Glutamatergic neuron (in vitro differentiated cells): ENCODE measurements at regions not wholly inside any gene's neighbourhood (a gene's known extent, or its start where the extent isn't known, plus 50 kb on each side); places are given as distances from the start of the nearest gene placed in this dataset.

Source experiments
- DNase-seq: peaks from one replicate; pipeline ENCODE4 v3.0.0; 2022
- H3K27ac Mint-ChIP-seq: one replicate; pipeline ENCODE4 v1.8.0; 2020; ENCODE audit warnings: mild to moderate bottlenecking, mixed read lengths, inconsistent platforms; ENCODE audit not compliant: unreplicated experiment
- H3K27me3 Mint-ChIP-seq: one replicate; pipeline ENCODE4 v1.8.0; 2020; ENCODE audit warnings: mild to moderate bottlenecking, moderate library complexity, mixed read lengths, inconsistent platforms; ENCODE audit not compliant: unreplicated experiment
- H3K36me3 Mint-ChIP-seq: one replicate; pipeline ENCODE4 v1.8.0; 2020; ENCODE audit warnings: mild to moderate bottlenecking, mixed read lengths, inconsistent platforms; ENCODE audit not compliant: unreplicated experiment
- H3K4me1 Mint-ChIP-seq: one replicate; pipeline ENCODE4 v1.8.0; 2020; ENCODE audit warnings: mild to moderate bottlenecking, low read depth, mixed read lengths, inconsistent platforms; ENCODE audit not compliant: unreplicated experiment
- H3K4me3 Mint-ChIP-seq: one replicate; pipeline ENCODE4 v1.8.0; 2020; ENCODE audit warnings: mild to moderate bottlenecking, mixed read lengths, inconsistent platforms; ENCODE audit not compliant: unreplicated experiment
- H3K9me3 Mint-ChIP-seq: one replicate; pipeline ENCODE4 v1.8.0; 2020; ENCODE audit warnings: mild to moderate bottlenecking, moderate library complexity, mixed read lengths, inconsistent platforms; ENCODE audit not compliant: unreplicated experiment
- TF ChIP-seq, protein P1 (sequence below): fragments of 200-600 bp; sonication (generic); IDR thresholded peaks from one replicate; pipeline ENCODE4 v1.5.0; 2021; ENCODE audit not compliant: partially characterized antibody, unreplicated experiment

DNA sequence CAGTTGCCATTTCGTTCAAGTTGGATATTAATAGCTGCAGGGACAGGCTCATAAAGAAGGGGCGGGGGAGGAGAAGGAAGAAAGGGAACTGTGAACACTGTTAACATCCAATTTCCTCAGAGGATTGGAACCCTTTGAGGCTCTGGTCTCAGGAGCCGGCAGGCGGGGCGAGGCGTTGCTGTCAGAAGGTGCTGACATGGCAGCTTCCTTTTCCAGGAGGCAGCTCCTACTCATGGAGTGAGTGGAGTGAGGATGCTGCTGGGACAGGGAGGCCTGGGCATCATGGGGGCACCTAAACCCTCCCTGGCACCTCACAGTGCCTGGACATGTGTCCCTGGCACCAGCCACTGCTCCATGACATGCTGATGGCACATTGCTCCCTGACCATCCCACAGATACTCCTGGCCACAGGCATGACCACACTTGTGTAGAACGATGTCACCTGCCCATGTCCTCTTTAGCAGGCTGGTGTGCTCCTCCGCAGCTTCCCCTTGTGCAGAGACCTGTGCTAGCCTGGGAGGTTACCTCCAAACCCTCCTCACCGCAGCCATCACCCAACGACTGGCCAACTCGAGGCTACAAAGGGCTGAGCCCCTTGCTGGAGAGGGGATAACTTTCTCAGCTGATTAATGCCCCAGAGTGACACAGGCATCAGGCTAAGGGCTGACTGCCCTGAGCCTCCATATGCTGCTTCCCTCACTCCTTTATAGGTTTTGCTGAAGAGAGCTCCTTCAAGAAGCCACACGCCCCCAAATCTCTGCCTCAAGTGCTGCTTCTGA, 79.6 kb upstream of the NECTIN1 start:
- H3K9me3 Mint-ChIP-seq, result peaks cover 1% of the 10 kb centered on the region
- H3K27me3 Mint-ChIP-seq, result peaks cover 8% of the 10 kb centered on the region
- H3K27ac Mint-ChIP-seq, result no peak overlapping the region
- H3K36me3 Mint-ChIP-seq, result peaks cover 1% of the 10 kb centered on the region
- no peak overlapping the region for H3K4me3 Mint-ChIP-seq
- no peak for DNase-seq
- TF ChIP-seq, protein P1, sequence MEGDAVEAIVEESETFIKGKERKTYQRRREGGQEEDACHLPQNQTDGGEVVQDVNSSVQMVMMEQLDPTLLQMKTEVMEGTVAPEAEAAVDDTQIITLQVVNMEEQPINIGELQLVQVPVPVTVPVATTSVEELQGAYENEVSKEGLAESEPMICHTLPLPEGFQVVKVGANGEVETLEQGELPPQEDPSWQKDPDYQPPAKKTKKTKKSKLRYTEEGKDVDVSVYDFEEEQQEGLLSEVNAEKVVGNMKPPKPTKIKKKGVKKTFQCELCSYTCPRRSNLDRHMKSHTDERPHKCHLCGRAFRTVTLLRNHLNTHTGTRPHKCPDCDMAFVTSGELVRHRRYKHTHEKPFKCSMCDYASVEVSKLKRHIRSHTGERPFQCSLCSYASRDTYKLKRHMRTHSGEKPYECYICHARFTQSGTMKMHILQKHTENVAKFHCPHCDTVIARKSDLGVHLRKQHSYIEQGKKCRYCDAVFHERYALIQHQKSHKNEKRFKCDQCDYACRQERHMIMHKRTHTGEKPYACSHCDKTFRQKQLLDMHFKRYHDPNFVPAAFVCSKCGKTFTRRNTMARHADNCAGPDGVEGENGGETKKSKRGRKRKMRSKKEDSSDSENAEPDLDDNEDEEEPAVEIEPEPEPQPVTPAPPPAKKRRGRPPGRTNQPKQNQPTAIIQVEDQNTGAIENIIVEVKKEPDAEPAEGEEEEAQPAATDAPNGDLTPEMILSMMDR, result no peak
- H3K4me1 Mint-ChIP-seq, result no peaks in the 10 kb centered on the region

DNA sequence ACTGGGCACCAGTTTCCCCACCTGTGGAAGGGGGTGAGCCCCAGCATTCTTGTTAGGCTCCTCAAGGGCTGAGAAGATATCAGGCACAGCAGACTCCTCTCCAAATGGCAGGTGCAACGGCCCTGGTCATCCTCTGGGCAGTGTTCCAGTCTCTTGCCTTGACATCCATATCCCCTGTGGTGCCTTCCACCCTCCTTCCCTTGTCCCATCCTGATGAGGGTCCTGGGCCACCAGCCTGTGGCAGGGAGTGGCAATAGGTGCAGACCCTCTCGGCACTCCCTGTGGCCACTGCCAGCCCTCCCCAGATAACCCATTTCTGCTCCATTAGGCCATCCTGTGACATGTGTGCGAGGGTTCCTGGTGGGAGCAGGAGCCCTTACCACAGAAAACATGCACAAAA, 78.8 kb upstream of the NECTIN1 start:
- Mint-ChIP-seq H3K36me3 (no peaks in the 10 kb centered on the region), H3K9me3 (peaks cover 1% of the 10 kb centered on the region), H3K4me3 (no peak overlapping the region), H3K4me1 (no peaks in the 10 kb centered on the region), H3K27me3 (peaks cover 8% of the 10 kb centered on the region), H3K27ac (no peak overlapping the region)
- TF ChIP-seq, protein P1, result no peak
- DNase-seq, result peak; percentile 8

DNA sequence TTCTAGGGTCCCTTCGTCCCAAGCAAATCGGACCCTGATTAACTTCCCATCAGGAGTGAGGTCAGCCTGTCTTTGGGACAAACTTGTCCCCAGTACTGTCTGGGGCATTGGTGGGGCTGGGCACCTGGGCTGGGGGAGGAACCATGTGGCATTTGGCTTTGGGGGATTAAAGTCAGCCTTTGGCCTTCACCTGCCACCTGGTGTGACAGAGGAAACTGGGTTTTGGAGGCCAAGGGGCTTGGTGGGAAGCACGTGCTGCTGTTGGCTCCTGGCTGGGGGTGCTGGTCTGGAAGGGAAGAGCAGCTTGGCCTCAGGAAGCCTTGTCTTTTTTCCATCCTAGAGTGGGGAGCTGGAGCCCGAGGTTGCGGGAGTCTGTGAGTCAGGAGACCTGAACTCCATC, 78.4 kb upstream of the NECTIN1 start:
- peaks cover 8% of the 10 kb centered on the region for H3K27me3 Mint-ChIP-seq
- TF ChIP-seq, protein P1, result no peak
- H3K4me1 Mint-ChIP-seq, result no peaks in the 10 kb centered on the region
- no peak for DNase-seq
- H3K4me3 Mint-ChIP-seq, result no peak overlapping the region
- H3K9me3 Mint-ChIP-seq, result peaks cover 1% of the 10 kb centered on the region
- no peak overlapping the region for H3K27ac Mint-ChIP-seq
- H3K36me3 Mint-ChIP-seq, result no peaks in the 10 kb centered on the region

DNA sequence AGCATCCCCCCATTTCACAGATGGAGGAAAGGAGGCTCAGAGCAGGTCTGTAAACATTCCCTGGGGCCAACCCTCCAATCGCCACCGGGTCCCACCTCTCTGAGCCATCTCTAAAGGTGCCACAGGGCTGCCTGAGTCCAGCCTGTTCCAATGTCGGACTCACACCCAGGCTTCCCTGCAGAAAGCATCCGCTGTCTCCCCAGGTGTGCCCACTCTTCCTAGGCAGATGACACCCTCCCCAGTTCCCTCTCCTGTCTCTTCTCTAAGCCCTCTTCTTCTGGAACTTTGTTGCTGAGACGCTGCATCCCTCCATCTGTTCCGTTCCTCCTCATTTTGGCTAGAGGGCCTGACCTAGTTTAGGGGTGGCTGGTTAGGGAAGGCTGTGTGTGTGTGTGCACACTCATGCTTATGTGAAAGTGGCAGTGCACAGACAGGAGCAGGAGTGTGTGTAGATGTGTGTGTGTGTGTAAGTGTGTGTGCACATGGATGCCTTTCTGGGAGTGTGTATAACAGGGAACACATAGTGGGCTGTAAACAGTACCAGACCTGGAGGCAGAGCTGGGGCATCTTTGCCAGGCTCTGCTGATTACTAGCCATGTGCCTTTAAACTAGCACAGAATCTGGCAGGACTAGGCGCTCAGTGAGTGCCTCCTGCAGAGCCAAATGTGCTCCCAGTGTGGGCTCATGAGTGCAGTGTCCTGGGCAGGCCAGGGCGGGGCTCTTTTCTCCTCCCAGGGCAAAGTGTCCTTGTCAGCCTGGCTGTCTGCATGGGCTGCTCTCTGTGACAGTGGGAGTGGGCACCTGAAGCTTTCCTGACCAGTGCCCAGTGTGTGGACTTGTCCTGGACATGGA, 77.3 kb upstream of the NECTIN1 start:
- Mint-ChIP-seq H3K36me3 (no peaks in the 10 kb centered on the region), H3K27ac (no peak overlapping the region), H3K27me3 (peaks cover 12% of the 10 kb centered on the region), H3K4me3 (no peak overlapping the region), H3K4me1 (no peaks in the 10 kb centered on the region), H3K9me3 (peaks cover 1% of the 10 kb centered on the region)
- DNase-seq, result peak; percentile 11
- TF ChIP-seq, protein P1, result no peak

DNA sequence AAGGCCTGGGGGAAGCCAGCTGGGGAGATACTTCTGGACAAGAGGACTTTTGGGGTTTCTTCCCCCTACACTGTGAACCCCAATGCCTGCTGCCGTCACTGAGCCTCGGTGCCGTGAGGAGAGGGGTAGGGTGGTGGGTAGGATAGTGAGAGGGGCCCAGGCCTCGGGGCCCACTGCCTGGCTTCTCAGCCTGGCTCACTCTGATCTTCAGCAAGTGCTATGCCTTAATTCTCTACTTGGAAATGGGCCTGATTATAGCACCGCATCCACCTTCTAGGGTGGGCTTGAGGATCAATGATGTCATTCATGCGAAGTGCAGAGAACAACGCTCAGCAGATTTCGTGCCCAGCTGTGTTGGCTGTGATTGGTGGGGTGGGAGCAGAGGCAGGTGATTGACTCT, 76.7 kb upstream of the NECTIN1 start:
- peaks cover 13% of the 10 kb centered on the region for H3K27me3 Mint-ChIP-seq
- H3K36me3 Mint-ChIP-seq, result no peaks in the 10 kb centered on the region
- H3K27ac Mint-ChIP-seq, result no peak overlapping the region

More for the DNA sequence above, 76.7 kb upstream of the NECTIN1 start:
- TF ChIP-seq, protein P1, result no peak
- Mint-ChIP-seq H3K4me3 (no peak overlapping the region), H3K9me3 (peaks cover 1% of the 10 kb centered on the region), H3K4me1 (no peaks in the 10 kb centered on the region)
- DNase-seq, result peak; percentile 5
